Choroid plexus epithelial cell (primary cell): ENCODE measurements at regions not wholly inside any gene's neighbourhood (a gene's known extent, or its start where the extent isn't known, plus 50 kb on each side); places are given as distances from the start of the nearest gene placed in this dataset.

Source experiments
- DNase-seq: peaks from one replicate; pipeline ENCODE4 v3.0.0-alpha.2; 2010; ENCODE audit warnings: low read depth
- H3K4me3 ChIP-seq: 2 replicates; pipeline ENCODE4 v1.5.1; 2011; ENCODE audit warnings: low read depth, mild to moderate bottlenecking, control low read depth, low read length, moderate library complexity
- TF ChIP-seq, protein P1 (sequence below): conservative IDR thresholded peaks from 2 replicates; pipeline ENCODE4 v1.5.1; 2011; ENCODE audit warnings: low read depth, mild to moderate bottlenecking, control low read depth, inconsistent platforms, low read length, moderate library complexity

GRCh38 chr6:95232446-95232845, 344.9 kb upstream of the MANEA start:
- TF ChIP-seq, protein P1, sequence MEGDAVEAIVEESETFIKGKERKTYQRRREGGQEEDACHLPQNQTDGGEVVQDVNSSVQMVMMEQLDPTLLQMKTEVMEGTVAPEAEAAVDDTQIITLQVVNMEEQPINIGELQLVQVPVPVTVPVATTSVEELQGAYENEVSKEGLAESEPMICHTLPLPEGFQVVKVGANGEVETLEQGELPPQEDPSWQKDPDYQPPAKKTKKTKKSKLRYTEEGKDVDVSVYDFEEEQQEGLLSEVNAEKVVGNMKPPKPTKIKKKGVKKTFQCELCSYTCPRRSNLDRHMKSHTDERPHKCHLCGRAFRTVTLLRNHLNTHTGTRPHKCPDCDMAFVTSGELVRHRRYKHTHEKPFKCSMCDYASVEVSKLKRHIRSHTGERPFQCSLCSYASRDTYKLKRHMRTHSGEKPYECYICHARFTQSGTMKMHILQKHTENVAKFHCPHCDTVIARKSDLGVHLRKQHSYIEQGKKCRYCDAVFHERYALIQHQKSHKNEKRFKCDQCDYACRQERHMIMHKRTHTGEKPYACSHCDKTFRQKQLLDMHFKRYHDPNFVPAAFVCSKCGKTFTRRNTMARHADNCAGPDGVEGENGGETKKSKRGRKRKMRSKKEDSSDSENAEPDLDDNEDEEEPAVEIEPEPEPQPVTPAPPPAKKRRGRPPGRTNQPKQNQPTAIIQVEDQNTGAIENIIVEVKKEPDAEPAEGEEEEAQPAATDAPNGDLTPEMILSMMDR: no peak
- peak; percentile 60 for DNase-seq
- H3K4me3 ChIP-seq: no peak overlapping the region

- no peak overlapping the region for H3K4me3 ChIP-seq
- no peak for DNase-seq
- TF ChIP-seq, protein P1: no peak
Measured at GRCh38 chr6:95233879-95234278, 343.5 kb upstream of the MANEA start.

DNA sequence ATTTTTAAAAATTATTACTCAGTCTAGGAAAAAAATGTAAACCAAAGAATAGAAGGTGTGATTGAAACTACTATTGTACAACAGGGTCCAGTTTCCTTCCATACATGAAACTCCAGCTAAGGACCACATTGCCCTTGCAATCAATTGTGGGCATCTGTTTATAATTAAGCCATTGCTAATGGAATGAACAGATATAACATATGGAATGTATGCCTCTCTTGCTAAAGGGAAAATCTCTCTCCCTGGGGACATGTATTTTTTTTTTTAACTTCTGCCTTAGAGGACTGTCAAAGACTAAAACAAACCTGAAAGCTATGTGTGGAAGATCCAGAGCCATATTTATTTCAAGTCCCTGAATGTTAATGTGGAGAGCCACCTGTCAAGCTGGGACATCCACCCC, 336.8 kb upstream of the MANEA start:
- no peak for DNase-seq
- TF ChIP-seq, protein P1: no peak
- H3K4me3 ChIP-seq: no peak overlapping the region

- no peak overlapping the region for H3K4me3 ChIP-seq
- peak; percentile 31 for DNase-seq
- TF ChIP-seq, protein P1: no peak
Measured at GRCh38 chr6:95242560-95242959, 334.8 kb upstream of the MANEA start.

DNA sequence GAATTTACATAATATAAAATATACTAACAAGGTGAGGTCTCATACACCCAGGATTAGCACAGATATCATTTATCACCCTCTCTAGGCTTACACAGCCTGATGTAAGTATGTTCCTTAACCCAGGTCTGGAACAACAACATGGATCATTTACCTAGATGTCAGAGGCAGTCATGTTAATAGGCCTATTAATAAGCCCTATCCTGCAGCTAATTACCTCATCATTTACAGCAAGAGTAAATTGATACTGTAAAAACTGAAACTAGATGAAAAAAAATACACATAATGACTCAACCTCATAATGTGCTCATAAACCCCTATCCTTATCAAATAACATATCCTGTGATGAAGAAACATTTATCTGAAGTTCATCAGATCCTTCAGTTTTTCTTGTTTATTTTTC, 334.3 kb upstream of the MANEA start:
- peak; percentile 39 for DNase-seq
- no peak overlapping the region for H3K4me3 ChIP-seq

DNA sequence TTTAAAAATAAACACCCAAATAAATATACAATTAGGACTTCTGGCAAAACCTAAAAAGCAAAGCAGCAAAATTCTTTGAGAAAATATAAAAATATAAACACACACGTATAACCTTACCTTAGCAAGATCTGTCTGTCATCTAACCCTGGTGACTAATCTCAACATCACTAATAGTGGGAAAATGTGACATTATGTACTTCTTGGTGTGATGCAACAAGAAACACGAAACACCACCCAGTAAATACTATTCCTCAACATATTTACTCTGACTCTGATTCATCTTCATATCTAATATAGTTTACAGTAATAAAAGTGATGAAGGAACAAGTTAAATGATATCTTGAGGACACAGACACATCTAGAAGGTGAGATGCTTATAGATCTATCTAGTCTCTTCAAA, 332.6 kb upstream of the MANEA start:
- TF ChIP-seq, protein P1: no peak
- DNase-seq: peak; percentile 65
- no peak overlapping the region for H3K4me3 ChIP-seq

More for the DNA sequence above, 334.3 kb upstream of the MANEA start:
- TF ChIP-seq, protein P1: no peak

DNA sequence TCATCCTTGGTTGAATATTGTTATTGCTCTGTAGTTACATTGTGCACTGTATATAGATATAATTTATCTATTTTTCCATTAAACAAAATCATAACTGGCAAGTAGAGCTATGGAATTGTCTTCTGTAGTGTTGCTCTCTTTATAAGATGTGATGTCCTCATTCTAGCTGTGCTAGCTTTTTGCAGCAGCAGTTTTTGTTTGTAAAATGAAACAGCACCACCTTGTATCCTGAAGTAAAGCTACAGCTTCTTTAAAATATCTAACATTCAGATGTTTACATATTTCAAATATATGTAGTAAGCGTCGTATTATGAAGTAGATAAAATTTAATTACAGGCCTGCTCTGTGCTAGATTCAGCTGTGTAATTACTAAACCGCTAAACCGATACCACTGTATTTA, 328.8 kb upstream of the MANEA start:
- DNase-seq: peak; percentile 68
- TF ChIP-seq, protein P1: peak; percentile 35
- no peak overlapping the region for H3K4me3 ChIP-seq
